ENCODE measurements at regions not wholly inside any gene's neighbourhood (a gene's known extent, or its start where the extent isn't known, plus 50 kb on each side); places are given as distances from the start of the nearest gene placed in this dataset.

- Mint-ChIP-seq H3K36me3 (ENCODE audit: low read depth) (peaks cover 10% of the 10 kb centered on the region), H3K9me3 (peaks cover 19% of the 10 kb centered on the region), H3K4me1 (no peaks in the 10 kb centered on the region), H3K27me3 (ENCODE audit: low read depth) (no peaks in the 10 kb centered on the region), H3K4me3 (no peak overlapping the region), H3K27ac (ENCODE audit: unreplicated experiment) (no peak overlapping the region)
- TF ChIP-seq, protein P1, sequence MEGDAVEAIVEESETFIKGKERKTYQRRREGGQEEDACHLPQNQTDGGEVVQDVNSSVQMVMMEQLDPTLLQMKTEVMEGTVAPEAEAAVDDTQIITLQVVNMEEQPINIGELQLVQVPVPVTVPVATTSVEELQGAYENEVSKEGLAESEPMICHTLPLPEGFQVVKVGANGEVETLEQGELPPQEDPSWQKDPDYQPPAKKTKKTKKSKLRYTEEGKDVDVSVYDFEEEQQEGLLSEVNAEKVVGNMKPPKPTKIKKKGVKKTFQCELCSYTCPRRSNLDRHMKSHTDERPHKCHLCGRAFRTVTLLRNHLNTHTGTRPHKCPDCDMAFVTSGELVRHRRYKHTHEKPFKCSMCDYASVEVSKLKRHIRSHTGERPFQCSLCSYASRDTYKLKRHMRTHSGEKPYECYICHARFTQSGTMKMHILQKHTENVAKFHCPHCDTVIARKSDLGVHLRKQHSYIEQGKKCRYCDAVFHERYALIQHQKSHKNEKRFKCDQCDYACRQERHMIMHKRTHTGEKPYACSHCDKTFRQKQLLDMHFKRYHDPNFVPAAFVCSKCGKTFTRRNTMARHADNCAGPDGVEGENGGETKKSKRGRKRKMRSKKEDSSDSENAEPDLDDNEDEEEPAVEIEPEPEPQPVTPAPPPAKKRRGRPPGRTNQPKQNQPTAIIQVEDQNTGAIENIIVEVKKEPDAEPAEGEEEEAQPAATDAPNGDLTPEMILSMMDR (conservative IDR thresholded peaks at IDR 0.05), result no peak
- no peak for DNase-seq (ENCODE audit: low read depth, low spot score)
Measured at GRCh38 chr7:110480964-110481363, 610.0 kb upstream of the LRRN3 start.

- no peaks in the 10 kb centered on the region for H3K4me1 Mint-ChIP-seq
Measured at GRCh38 chr7:110483553-110483952, 607.4 kb upstream of the LRRN3 start.

GRCh38 chr7:110484356-110484755 lies 606.6 kb upstream of the LRRN3 start:
- Mint-ChIP-seq H3K4me1 (no peaks in the 10 kb centered on the region), H3K4me3 (no peak overlapping the region), H3K9me3 (peaks cover 11% of the 10 kb centered on the region), H3K27me3 (ENCODE audit: low read depth) (no peaks in the 10 kb centered on the region), H3K36me3 (ENCODE audit: low read depth) (peaks cover 4% of the 10 kb centered on the region), H3K27ac (ENCODE audit: unreplicated experiment) (no peak overlapping the region)
- no peak for DNase-seq (ENCODE audit: low read depth, low spot score)
- TF ChIP-seq, protein P1 (conservative IDR thresholded peaks at IDR 0.05), result no peak

More at GRCh38 chr7:110483553-110483952, 607.4 kb upstream of the LRRN3 start:
- Mint-ChIP-seq H3K27ac (ENCODE audit: unreplicated experiment) (no peak overlapping the region), H3K4me3 (no peak overlapping the region), H3K9me3 (peaks cover 19% of the 10 kb centered on the region), H3K27me3 (ENCODE audit: low read depth) (no peaks in the 10 kb centered on the region), H3K36me3 (ENCODE audit: low read depth) (peaks cover 10% of the 10 kb centered on the region)
- TF ChIP-seq, protein P1 (conservative IDR thresholded peaks at IDR 0.05), result no peak
- DNase-seq (ENCODE audit: low read depth, low spot score), result no peak

GRCh38 chr7:110486549-110486948 lies 604.4 kb upstream of the LRRN3 start:
- H3K36me3 Mint-ChIP-seq (ENCODE audit: low read depth), result peaks cover 4% of the 10 kb centered on the region
- H3K4me3 Mint-ChIP-seq, result no peak overlapping the region
- no peaks in the 10 kb centered on the region for H3K4me1 Mint-ChIP-seq
- H3K9me3 Mint-ChIP-seq, result peaks cover 7% of the 10 kb centered on the region
- TF ChIP-seq, protein P1 (conservative IDR thresholded peaks at IDR 0.05), result no peak
- H3K27me3 Mint-ChIP-seq (ENCODE audit: low read depth), result no peaks in the 10 kb centered on the region
- no peak overlapping the region for H3K27ac Mint-ChIP-seq (ENCODE audit: unreplicated experiment)
- no peak for DNase-seq (ENCODE audit: low read depth, low spot score)

- no peaks in the 10 kb centered on the region for H3K4me1 Mint-ChIP-seq
- peaks cover 4% of the 10 kb centered on the region for H3K9me3 Mint-ChIP-seq
- TF ChIP-seq, protein P1 (conservative IDR thresholded peaks at IDR 0.05), result no peak
- H3K4me3 Mint-ChIP-seq, result no peak overlapping the region
- H3K36me3 Mint-ChIP-seq (ENCODE audit: low read depth), result no peaks in the 10 kb centered on the region
- H3K27ac Mint-ChIP-seq (ENCODE audit: unreplicated experiment), result no peak overlapping the region
- no peak for DNase-seq (ENCODE audit: low read depth, low spot score)
- no peaks in the 10 kb centered on the region for H3K27me3 Mint-ChIP-seq (ENCODE audit: low read depth)
Measured at GRCh38 chr7:110502888-110503465, 588.0 kb upstream of the LRRN3 start.

Measured in neural crest cell (in vitro differentiated cells).